AG09309 (cell line): ENCODE measurements at regions not wholly inside any gene's neighbourhood (a gene's known extent, or its start where the extent isn't known, plus 50 kb on each side); places are given as distances from the start of the nearest gene placed in this dataset.
"Not testable (repeated sequence)": the region's sequence is repeated elsewhere in the genome, so short reads cannot be mapped to it uniquely, and the experiment has no call there.

Source experiments
- DNase-seq: peaks from one replicate; pipeline ENCODE4 v3.0.0-alpha.2; 2010; ENCODE audit warnings: low read depth
- H3K4me3 ChIP-seq: 2 replicates; pipeline ENCODE4 v1.5.1; 2011; ENCODE audit warnings: mild to moderate bottlenecking, low read depth, low read length, moderate library complexity; ENCODE audit not compliant: control insufficient read depth
- CTCF ChIP-seq: IDR thresholded peaks from 2 replicates; pipeline ENCODE4 v1.5.1; 2011; ENCODE audit warnings: mild to moderate bottlenecking, low read depth, low read length, inconsistent platforms; ENCODE audit not compliant: insufficient read depth, control insufficient read depth; ENCODE audit errors: missing control alignments

- DNase-seq: no peak
- TF ChIP-seq CTCF: no peak
- no peak overlapping the region for H3K4me3 ChIP-seq
Observed at GRCh38 chr20:4320291-4320690, 71.2 kb upstream of the ADRA1D start.

- no peak for DNase-seq
- H3K4me3 ChIP-seq: no peak overlapping the region
- TF ChIP-seq CTCF: no peak
Observed at GRCh38 chr20:4318891-4319290, 69.8 kb upstream of the ADRA1D start.

- not testable (repeated sequence) for DNase-seq, H3K4me3 ChIP-seq
Observed at GRCh38 chr20:4310616-4311015, 61.5 kb upstream of the ADRA1D start.

GRCh38 chr20:4306206-4306605, 57.1 kb upstream of the ADRA1D start:
- no peak for DNase-seq
- TF ChIP-seq CTCF: no peak
- no peak overlapping the region for H3K4me3 ChIP-seq

GRCh38 chr20:4305091-4305490, 56.0 kb upstream of the ADRA1D start:
- H3K4me3 ChIP-seq: no peak overlapping the region
- TF ChIP-seq CTCF: no peak
- DNase-seq: no peak

GRCh38 chr20:4304601-4305000, 55.5 kb upstream of the ADRA1D start:
- no peak overlapping the region for H3K4me3 ChIP-seq
- DNase-seq: no peak
- no peak for TF ChIP-seq CTCF

GRCh38 chr20:4303136-4303535, 54.0 kb upstream of the ADRA1D start:
- no peak for TF ChIP-seq CTCF
- no peak overlapping the region for H3K4me3 ChIP-seq
- DNase-seq: no peak
